Activated B cell treated with CpG ODN at 0.5 μM for 24 hours (primary cell): ENCODE measurements at regions not wholly inside any gene's neighbourhood (a gene's known extent, or its start where the extent isn't known, plus 50 kb on each side); places are given as distances from the start of the nearest gene placed in this dataset.

Experiments
- ATAC-seq: fragments of 200-7000 bp; cut with Tn5 transposase; one replicate; pipeline ENCODE4 v1.10.0; 2021; ENCODE audit warnings: low read depth, mild to moderate bottlenecking, moderate library complexity
- CTCF ChIA-PET: fragments of 350-600 bp; sonication (Branson Sonifier 250); formaldehyde crosslinking; loops from one replicate; lab custom pipeline; 2021; ENCODE audit warnings: antibody characterized with exemption; lab: Charles Lee
- POLR2A ChIA-PET: fragments of 350-600 bp; sonication (Branson Sonifier 250); formaldehyde crosslinking; loops from one replicate; lab custom pipeline; 2021; ENCODE audit warnings: antibody characterized with exemption; lab: Charles Lee
- DNase-seq: peaks from one replicate; pipeline ENCODE4 v3.0.0; 2022
- H3K27ac Mint-ChIP-seq: one replicate; pipeline ENCODE4 v1.8.0; 2020; ENCODE audit warnings: mixed read lengths
- H3K27me3 Mint-ChIP-seq: one replicate; pipeline ENCODE4 v1.8.0; 2021; ENCODE audit warnings: mixed read lengths
- H3K36me3 Mint-ChIP-seq: one replicate; pipeline ENCODE4 v1.8.0; 2021; ENCODE audit warnings: low read depth, mixed read lengths
- H3K4me1 Mint-ChIP-seq: one replicate; pipeline ENCODE4 v1.8.0; 2021; ENCODE audit warnings: mixed read lengths
- H3K4me3 Mint-ChIP-seq: one replicate; pipeline ENCODE4 v1.8.0; 2020; ENCODE audit warnings: mild to moderate bottlenecking, mixed read lengths
- H3K9me3 Mint-ChIP-seq: one replicate; pipeline ENCODE4 v1.8.0; 2020; ENCODE audit warnings: mixed read lengths
- CTCF ChIP-seq: fragments of 200-600 bp; IDR thresholded peaks from one replicate; pipeline ENCODE4 v1.8.0; 2022; ENCODE audit warnings: antibody characterized with exemption, mild to moderate bottlenecking
- intact Hi-C: fragments of 100-400 bp; cut with micrococcal nuclease; formaldehyde crosslinking; loops from one replicate; pipeline ENCODE4 v1.15.1; 2024

- H3K4me1 Mint-ChIP-seq, result no peaks in the 10 kb centered on the region
- intact Hi-C loops, result no loop called here
- H3K9me3 Mint-ChIP-seq, result peaks cover 20% of the 10 kb centered on the region
- no peaks in the 10 kb centered on the region for H3K36me3 Mint-ChIP-seq
- ChIA-PET POLR2A (no interaction called here), CTCF (no interaction called here)
- no peak for DNase-seq
- no peak for TF ChIP-seq CTCF
- no peak for ATAC-seq
- no peak overlapping the region for H3K27ac Mint-ChIP-seq
- H3K4me3 Mint-ChIP-seq, result no peak overlapping the region
- no peaks in the 10 kb centered on the region for H3K27me3 Mint-ChIP-seq
These were observed 679.7 kb upstream of the AUTS2 start for GRCh38 chr7:68918621-68919020.

GRCh38 chr7:68922850-68923249 is 675.4 kb upstream of the AUTS2 start:
- TF ChIP-seq CTCF, result no peak
- no peak for ATAC-seq
- Mint-ChIP-seq H3K9me3 (peaks cover 10% of the 10 kb centered on the region), H3K4me3 (no peak overlapping the region), H3K36me3 (no peaks in the 10 kb centered on the region), H3K4me1 (no peaks in the 10 kb centered on the region), H3K27ac (no peak overlapping the region), H3K27me3 (no peaks in the 10 kb centered on the region)
- CTCF ChIA-PET, result no interaction called here
- no peak for DNase-seq
- intact Hi-C loops, result no loop called here
- POLR2A ChIA-PET, result no interaction called here

- DNase-seq (no peak), ATAC-seq (no peak)
- ChIA-PET CTCF (no interaction called here), POLR2A (no interaction called here)
- Mint-ChIP-seq H3K27ac (no peak overlapping the region), H3K4me3 (no peak overlapping the region), H3K4me1 (no peaks in the 10 kb centered on the region), H3K27me3 (no peaks in the 10 kb centered on the region), H3K36me3 (no peaks in the 10 kb centered on the region), H3K9me3 (peaks cover 7% of the 10 kb centered on the region)
- TF ChIP-seq CTCF, result no peak
- intact Hi-C loops, result no loop called here
These were observed 673.0 kb upstream of the AUTS2 start for GRCh38 chr7:68925241-68925640.

GRCh38 chr7:68929781-68930261 is 668.5 kb upstream of the AUTS2 start:
- Mint-ChIP-seq H3K27me3 (no peaks in the 10 kb centered on the region), H3K36me3 (no peaks in the 10 kb centered on the region), H3K9me3 (peaks cover 4% of the 10 kb centered on the region), H3K27ac (no peak overlapping the region), H3K4me1 (no peaks in the 10 kb centered on the region), H3K4me3 (no peak overlapping the region)
- ATAC-seq (no peak), DNase-seq (no peak)
- intact Hi-C loops, result no loop called here
- TF ChIP-seq CTCF, result no peak
- ChIA-PET POLR2A (no interaction called here), CTCF (no interaction called here)

- H3K4me3 Mint-ChIP-seq, result no peak overlapping the region
- intact Hi-C loops, result no loop called here
- DNase-seq (no peak), ATAC-seq (no peak)
- POLR2A ChIA-PET, result no interaction called here
- no peak overlapping the region for H3K27ac Mint-ChIP-seq
- peaks cover 16% of the 10 kb centered on the region for H3K9me3 Mint-ChIP-seq
- no peaks in the 10 kb centered on the region for H3K4me1 Mint-ChIP-seq
- H3K27me3 Mint-ChIP-seq, result no peaks in the 10 kb centered on the region
- CTCF ChIA-PET, result no interaction called here
- TF ChIP-seq CTCF, result no peak
- no peaks in the 10 kb centered on the region for H3K36me3 Mint-ChIP-seq
These were observed 661.7 kb upstream of the AUTS2 start for GRCh38 chr7:68936471-68937035.
